Mononuclear cell (primary cell): ENCODE measurements at regions not wholly inside any gene's neighbourhood (a gene's known extent, or its start where the extent isn't known, plus 50 kb on each side); places are given as distances from the start of the nearest gene placed in this dataset.

ENCODE experiments used
- H3K27me3 ChIP-seq: 2 replicates; pipeline ENCODE4 v1.6.0; 2011; ENCODE audit warnings: low read length, control low read depth; ENCODE audit not compliant: insufficient read depth
- H3K4me1 ChIP-seq: 2 replicates; pipeline ENCODE4 v1.5.1; 2011; ENCODE audit warnings: mild to moderate bottlenecking, low read length, control low read depth; ENCODE audit not compliant: insufficient read depth
- H3K4me3 ChIP-seq: 2 replicates; pipeline ENCODE4 v1.5.1; 2011; ENCODE audit warnings: mild to moderate bottlenecking, low read length, moderate library complexity
- H3K9me3 ChIP-seq: 2 replicates; pipeline ENCODE4 v1.5.1; 2011; ENCODE audit warnings: low read depth, mild to moderate bottlenecking, control low read depth, low read length

GRCh38 chr13:40457929-40458719 is 208.3 kb downstream of the FOXO1 start:
- H3K9me3 ChIP-seq, result no peaks in the 10 kb centered on the region
- no peaks in the 10 kb centered on the region for H3K4me1 ChIP-seq
- H3K4me3 ChIP-seq, result no peak overlapping the region
- H3K27me3 ChIP-seq, result no peaks in the 10 kb centered on the region

GRCh38 chr13:40458720-40458990 is 207.8 kb downstream of the FOXO1 start:
- Histone ChIP-seq H3K27me3 (no peaks in the 10 kb centered on the region), H3K9me3 (no peaks in the 10 kb centered on the region), H3K4me3 (no peak overlapping the region), H3K4me1 (no peaks in the 10 kb centered on the region)

DNA sequence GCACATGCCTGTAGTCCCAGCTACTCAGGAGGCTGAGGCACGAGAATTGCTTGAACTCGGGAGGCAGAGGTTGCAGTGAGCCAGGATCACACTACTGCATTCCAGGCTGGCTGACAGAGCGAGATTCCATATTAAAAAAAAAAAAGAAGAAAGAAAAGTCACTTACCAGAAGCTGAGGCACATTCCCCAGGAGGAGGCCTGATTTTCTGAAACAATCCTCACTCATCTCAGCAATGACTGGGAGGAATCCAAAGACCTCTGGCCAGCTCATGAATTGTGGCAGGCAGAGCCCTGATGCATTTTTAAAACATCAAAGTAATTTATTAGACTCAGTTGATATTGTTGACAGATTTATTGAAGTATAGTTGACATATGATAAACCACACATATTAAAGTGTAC is 206.3 kb downstream of the FOXO1 start:
- no peak overlapping the region for H3K4me3 ChIP-seq
- H3K9me3 ChIP-seq, result no peaks in the 10 kb centered on the region
- no peaks in the 10 kb centered on the region for H3K27me3 ChIP-seq
- H3K4me1 ChIP-seq, result no peaks in the 10 kb centered on the region

DNA sequence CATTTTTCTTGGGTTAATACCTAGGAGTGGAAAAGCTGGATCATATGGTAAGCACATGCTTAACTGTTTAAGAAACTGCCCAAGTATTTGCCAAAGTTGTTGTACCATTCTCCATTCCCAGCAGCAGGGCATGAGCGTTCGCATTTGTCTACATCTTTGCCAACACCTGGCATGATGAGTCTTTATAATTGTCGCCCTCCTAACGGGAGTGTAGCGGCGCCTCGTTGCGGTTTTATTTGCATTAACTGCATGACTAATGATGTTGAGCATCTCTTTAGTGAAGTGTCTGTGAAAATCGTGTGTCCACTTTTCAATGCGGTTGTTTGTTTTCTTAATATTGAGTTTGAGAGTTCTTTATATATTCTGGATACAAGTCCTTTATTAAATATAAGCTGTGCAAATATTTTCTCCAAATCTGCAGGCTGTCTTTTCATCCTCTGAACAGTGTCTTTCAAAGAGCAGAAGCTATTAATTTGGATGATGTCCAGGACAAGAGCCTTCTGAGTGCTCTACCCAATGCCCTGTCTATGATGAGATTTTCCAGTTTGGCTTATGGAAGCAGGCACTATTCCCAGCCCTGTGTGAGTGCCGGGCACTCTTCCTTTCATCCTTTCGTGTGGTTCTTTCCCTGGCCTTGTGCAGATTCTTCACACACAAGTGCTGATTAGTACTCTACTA is 202.0 kb downstream of the FOXO1 start:
- no peak overlapping the region for H3K4me3 ChIP-seq
- no peaks in the 10 kb centered on the region for H3K27me3 ChIP-seq
- H3K4me1 ChIP-seq, result no peaks in the 10 kb centered on the region

DNA sequence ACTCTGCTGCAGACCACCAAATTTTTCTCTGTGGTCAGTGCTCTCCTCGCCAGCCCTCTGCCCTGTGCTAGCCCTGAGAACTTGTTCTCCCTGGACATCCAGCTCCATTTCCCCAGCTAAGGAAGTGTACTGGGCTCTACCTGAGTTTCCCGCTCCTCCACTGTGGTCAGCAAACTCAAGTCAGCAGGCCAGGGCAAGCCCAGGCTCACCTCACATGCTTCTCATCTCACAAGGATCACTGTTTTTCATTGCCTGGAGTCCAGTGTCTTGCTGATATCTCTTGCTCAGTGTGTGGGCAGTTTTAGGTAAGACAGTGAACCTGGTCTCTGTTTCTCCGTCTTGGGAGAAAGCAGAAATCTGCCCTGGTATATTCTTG is 201.4 kb downstream of the FOXO1 start:
- H3K4me3 ChIP-seq, result no peak overlapping the region
- H3K27me3 ChIP-seq, result no peaks in the 10 kb centered on the region
- H3K9me3 ChIP-seq, result no peaks in the 10 kb centered on the region
- no peaks in the 10 kb centered on the region for H3K4me1 ChIP-seq

More for the DNA sequence above, 202.0 kb downstream of the FOXO1 start:
- no peaks in the 10 kb centered on the region for H3K9me3 ChIP-seq

GRCh38 chr13:40466272-40466671 is 200.2 kb downstream of the FOXO1 start:
- Histone ChIP-seq H3K9me3 (no peaks in the 10 kb centered on the region), H3K4me1 (no peaks in the 10 kb centered on the region), H3K4me3 (no peak overlapping the region), H3K27me3 (no peaks in the 10 kb centered on the region)

- Histone ChIP-seq H3K4me1 (no peaks in the 10 kb centered on the region), H3K4me3 (no peak overlapping the region), H3K9me3 (no peaks in the 10 kb centered on the region), H3K27me3 (no peaks in the 10 kb centered on the region)
Measured at GRCh38 chr13:40468227-40468838, 198.1 kb downstream of the FOXO1 start.

DNA sequence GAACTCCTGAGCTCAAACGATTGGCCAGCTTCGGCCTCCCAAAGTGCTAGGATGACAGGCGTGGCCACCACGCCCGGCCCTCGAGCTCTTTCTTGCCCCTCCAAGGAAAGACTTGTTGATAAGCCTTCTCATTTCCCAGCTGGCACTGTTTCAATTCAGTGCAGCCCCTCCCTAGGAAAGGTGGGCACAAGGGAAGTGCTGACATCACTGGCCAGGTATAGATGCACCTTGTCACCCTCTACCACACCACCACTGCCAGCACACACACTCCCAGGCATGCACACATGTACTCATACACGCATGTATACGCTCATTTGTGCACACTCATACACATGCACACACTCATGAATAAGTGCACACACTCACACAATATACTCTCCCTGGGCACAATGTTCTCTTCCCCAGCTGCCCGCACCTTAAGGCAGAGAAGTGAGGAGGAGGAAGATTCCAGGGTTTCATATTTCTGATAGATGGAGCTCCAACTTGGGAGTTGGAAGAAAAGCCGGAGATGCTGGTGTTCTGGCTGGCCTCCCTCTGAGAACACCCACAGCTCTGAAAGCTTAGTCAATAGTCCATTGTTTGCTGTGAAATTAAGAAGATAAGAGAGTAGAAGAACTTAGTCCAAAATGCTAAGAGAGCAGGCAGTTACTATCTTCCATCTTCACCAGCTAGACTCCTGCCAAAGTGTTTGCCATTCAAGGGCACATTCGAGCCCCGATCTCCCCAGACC is 196.7 kb downstream of the FOXO1 start:
- Histone ChIP-seq H3K27me3 (no peaks in the 10 kb centered on the region), H3K4me1 (no peaks in the 10 kb centered on the region), H3K9me3 (no peaks in the 10 kb centered on the region), H3K4me3 (no peak overlapping the region)

DNA sequence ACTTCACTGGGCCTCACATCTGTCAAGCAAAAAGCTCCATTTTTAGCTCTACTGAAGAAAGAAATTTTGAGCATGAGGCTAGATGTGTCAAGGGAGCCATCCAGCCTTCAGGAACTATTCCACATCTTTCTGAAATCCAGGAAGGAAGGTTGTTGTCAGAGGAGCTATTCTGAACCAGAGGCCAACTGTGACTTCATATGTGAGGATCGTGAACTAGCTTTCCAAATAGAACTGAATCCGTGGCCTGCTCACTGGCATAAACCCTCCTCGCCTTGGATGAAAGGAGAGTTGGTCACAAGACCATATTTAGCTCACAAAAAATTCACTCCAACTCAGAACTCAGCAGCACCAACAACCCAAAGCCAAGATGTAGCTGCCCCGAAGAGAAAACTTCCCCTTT is 195.8 kb downstream of the FOXO1 start:
- Histone ChIP-seq H3K27me3 (no peaks in the 10 kb centered on the region), H3K9me3 (no peaks in the 10 kb centered on the region), H3K4me1 (no peaks in the 10 kb centered on the region), H3K4me3 (no peak overlapping the region)

DNA sequence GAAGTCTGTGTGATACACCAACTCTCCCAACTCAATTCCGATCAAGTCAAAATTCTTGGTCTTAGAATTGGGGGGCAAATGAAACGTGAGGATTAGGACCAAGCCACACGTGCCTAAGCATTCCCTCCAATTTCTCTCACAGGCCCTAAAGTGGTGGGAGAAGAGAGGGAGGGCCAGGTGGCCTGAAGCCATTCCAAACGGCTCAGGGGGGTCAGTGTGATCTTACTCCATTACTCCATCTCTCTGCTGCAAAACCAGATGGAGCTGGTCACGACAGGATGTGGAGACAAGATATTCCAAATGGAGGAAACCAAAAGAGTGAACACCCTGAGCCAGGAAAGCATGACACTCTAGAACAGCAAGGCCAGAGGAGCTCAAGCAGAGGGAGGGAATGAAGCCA is 195.4 kb downstream of the FOXO1 start:
- H3K27me3 ChIP-seq, result no peaks in the 10 kb centered on the region
- no peaks in the 10 kb centered on the region for H3K4me1 ChIP-seq
- H3K9me3 ChIP-seq, result no peaks in the 10 kb centered on the region
- H3K4me3 ChIP-seq, result no peak overlapping the region

- Histone ChIP-seq H3K27me3 (no peaks in the 10 kb centered on the region), H3K9me3 (no peaks in the 10 kb centered on the region), H3K4me1 (no peaks in the 10 kb centered on the region), H3K4me3 (no peak overlapping the region)
Measured at GRCh38 chr13:40471911-40472310, 194.5 kb downstream of the FOXO1 start.

DNA sequence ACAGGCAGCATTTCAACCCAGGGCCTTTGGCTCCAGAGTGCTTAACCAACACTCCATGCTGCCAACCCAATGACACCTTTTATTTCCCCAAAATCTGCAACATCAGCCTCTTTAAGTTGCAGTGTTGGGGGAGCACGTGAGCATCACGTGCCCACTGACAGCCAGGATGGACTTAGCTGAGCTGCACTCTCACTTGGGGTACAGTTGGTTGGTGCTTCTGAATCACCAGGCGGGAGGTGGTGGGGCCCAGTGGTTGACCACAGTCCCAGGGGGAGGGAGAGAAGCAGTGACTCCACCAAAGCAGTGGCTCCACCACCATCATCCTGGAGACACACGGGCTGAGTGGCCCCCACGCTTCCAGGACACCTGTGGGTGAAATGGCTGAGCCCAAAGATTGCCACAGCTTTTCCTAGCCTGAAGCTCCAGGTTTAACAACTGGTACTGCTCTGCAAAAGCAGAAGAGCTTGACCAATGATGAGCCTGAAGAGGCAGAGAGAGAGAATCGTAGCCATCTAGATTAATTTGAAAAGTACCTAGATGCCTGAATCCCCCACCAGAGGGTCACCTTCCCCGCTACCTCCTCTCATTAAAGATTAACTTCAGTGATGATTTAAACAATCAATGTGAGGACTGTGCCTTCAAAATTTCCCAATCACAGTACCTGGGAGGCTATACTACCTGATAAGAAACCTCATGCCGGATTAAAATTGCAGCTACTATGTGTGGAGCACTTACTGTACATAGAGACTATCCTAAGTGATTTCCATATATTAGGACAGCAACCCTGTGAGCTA is 193.8 kb downstream of the FOXO1 start:
- Histone ChIP-seq H3K4me3 (no peak overlapping the region), H3K27me3 (no peaks in the 10 kb centered on the region), H3K9me3 (no peaks in the 10 kb centered on the region), H3K4me1 (peaks cover 3% of the 10 kb centered on the region)

DNA sequence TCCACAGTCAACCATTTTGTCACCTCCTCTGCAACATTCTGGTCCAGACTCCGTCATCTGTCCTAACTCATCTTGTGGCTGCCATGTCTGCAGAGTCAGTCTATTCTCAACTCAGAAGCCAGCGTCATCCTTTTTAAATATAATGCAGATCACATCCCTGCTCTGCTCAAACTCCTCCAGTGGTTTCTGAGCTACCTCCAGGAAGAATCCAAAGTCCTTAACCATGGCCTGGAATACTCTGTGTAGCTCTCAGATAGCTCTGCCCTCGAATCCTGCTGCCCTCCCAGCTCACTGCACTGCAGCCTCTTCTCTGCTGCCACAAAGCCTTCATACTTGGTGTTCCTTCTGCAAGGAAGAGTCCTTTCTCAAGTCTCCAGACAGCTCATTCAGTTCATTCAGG is 190.8 kb downstream of the FOXO1 start:
- H3K4me1 ChIP-seq, result peaks cover 15% of the 10 kb centered on the region
- no peaks in the 10 kb centered on the region for H3K9me3 ChIP-seq
- H3K27me3 ChIP-seq, result no peaks in the 10 kb centered on the region
- no peak overlapping the region for H3K4me3 ChIP-seq

GRCh38 chr13:40476175-40476958 is 190.1 kb downstream of the FOXO1 start:
- Histone ChIP-seq H3K4me1 (peaks cover 23% of the 10 kb centered on the region), H3K27me3 (no peaks in the 10 kb centered on the region), H3K4me3 (no peak overlapping the region), H3K9me3 (no peaks in the 10 kb centered on the region)
